HG03521 (cell line): ENCODE measurements at regions not wholly inside any gene's neighbourhood (a gene's known extent, or its start where the extent isn't known, plus 50 kb on each side); places are given as distances from the start of the nearest gene placed in this dataset.
"Not testable (repeated sequence)": the region's sequence is repeated elsewhere in the genome, so short reads cannot be mapped to it uniquely, and the experiment has no call there.

ENCODE experiments used
- ATAC-seq: cut with Tn5 transposase; IDR thresholded peaks from one replicate; pipeline ENCODE4 v1.9.1; 2021; ENCODE audit warnings: mild to moderate bottlenecking, moderate library complexity; ENCODE audit not compliant: unreplicated experiment

DNA sequence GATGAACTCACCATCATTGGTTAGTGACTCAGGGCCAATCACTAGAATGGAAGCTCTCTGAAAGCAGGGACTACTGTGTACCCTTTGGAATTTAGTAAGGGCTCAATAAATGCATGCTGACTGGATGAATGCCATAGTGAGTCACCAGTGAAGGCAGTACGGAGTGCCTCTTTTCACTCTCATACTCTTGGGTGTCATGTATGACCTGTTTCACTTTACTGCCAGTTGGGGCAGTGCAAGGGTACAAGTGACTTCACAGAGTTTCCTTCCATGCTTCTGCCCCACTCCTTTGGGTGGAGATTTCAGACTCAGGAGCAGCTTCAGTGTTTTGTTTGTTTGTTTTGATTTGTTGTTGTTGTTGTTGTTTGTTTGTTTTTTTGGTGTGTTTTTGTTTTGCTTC is 57.7 kb downstream of the SOX3 start:
- no peak for ATAC-seq

- ATAC-seq = no peak
These were observed 64.0 kb downstream of the SOX3 start for GRCh38 chrX:140440876-140441275.

- ATAC-seq = no peak
These were observed 65.4 kb downstream of the SOX3 start for GRCh38 chrX:140439476-140439875.

- no peak for ATAC-seq
These were observed 70.5 kb downstream of the SOX3 start for GRCh38 chrX:140434347-140434746.

GRCh38 chrX:140433582-140433981 is 71.3 kb downstream of the SOX3 start:
- ATAC-seq = no peak

GRCh38 chrX:140432346-140433175 is 72.3 kb downstream of the SOX3 start:
- no peak for ATAC-seq

GRCh38 chrX:140431521-140431920 is 73.3 kb downstream of the SOX3 start:
- no peak for ATAC-seq

DNA sequence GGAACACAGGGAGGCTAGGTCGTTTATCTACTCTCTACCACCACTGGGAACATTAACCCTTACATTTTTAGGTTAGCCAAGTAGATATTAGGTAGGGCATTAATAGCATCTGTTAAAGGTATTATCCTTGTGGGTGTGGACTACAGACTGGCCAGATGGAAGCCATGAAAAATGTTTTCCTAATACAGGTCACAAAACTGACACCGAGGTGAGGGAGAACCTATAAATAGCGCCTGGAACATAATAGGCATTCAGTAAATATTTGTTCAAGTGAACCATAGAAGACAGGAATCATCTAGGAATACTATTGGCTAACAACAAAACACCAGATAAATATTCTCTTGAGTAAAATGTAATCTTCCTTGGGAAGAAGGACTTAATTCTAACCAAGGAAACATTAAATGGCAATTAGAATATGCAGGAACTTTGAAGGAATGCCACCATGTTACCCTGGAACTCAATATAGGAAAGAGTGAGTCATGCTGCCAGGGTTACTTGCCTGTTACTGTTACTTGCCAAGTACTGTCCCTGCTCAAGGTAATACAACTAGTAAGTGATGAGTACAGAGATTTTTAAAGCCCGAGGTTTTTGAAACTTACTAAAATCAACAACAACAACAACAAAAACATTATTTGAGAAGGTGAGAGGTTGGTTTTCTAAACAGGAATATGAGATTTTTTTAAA is 79.0 kb downstream of the SOX3 start:
- no peak for ATAC-seq

DNA sequence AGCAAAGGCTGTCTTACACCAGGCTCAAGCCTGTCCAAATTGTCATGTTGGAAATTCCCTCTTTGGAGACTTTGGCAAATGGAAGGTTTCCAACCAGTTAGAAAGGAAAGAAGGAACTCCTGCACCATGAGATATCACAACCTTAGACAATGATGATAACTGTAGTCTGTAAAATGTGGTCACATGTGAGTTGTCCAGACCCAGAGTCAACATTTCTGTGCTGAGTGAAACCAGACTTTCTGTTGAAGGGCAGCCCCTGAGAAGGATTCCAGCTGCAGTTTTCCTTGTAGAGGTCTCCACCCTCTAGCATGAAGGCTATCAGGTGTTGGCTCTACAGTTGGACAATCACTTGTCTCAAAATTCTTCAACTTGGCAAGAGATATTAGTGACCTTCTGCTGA is 82.4 kb downstream of the SOX3 start:
- ATAC-seq = no peak

- ATAC-seq = not testable (repeated sequence)
These were observed 102.7 kb downstream of the SOX3 start for GRCh38 chrX:140402131-140402530.

- ATAC-seq = not testable (repeated sequence)
These were observed 108.5 kb downstream of the SOX3 start for GRCh38 chrX:140396326-140396725.

DNA sequence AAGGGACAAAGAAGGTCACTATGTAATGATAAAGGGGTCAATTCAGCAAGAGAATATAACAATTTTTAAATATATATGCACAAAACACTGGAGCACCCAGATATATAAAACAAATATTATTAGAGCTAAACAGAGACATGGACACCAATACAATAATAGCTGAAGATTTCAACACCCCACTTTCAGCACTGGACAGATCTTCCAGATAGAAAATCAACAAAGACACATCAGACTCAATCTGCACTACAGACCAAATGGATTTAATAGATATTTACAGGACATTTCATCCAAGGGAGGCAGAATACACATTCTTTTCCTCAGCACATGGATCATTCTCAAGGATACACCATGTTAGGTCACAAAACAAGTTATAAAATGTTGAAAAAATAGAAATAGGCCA is 111.4 kb downstream of the SOX3 start:
- ATAC-seq = no peak

GRCh38 chrX:140391313-140391712 is 113.6 kb downstream of the SOX3 start:
- no peak for ATAC-seq

- ATAC-seq = no peak
These were observed 115.5 kb downstream of the SOX3 start for GRCh38 chrX:140389331-140389730.

DNA sequence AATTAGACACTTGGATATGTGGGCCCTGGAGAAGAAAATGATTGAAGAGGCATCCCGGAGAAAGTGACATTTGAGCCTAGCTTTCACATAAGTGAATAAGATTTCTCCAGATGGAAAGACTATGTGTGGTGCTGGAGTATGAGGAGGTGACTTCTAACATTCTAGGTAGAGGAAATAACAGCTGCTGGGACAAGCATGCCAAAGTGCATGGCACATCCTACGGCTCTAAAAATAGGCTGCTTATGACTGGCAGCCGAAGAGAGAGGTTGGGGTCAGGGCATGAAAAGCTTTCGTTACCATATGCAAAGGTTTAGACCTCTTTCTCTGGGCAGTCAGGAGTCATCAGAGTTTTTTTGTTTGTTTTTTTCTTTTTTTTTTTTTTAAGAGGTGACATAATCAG is 142.0 kb downstream of the SOX3 start:
- no peak for ATAC-seq

GRCh38 chrX:140360924-140361323 is 143.9 kb downstream of the SOX3 start:
- no peak for ATAC-seq

- ATAC-seq = no peak
These were observed 144.6 kb downstream of the SOX3 start for GRCh38 chrX:140360284-140360683.

- no peak for ATAC-seq
These were observed 148.9 kb downstream of the SOX3 start for GRCh38 chrX:140355922-140356321.

DNA sequence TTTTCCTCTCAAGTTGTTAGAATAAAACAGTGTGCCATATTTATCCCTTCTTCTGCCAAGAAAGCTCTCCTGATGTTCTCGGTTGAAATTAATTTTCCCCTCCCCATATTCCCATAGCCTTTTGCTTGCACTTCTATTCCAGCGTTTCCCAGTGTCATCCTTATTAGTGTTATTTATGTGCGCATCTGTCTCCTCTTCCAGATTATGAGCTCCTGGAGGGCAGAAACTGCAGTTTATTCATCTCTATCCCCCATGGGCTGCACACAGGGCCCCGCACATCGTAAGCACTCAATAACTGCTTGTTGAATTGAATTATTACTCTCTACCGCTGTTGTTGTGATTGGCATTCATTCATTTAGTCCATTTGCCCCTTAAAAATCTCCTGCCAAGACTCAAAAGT is 149.4 kb downstream of the SOX3 start:
- ATAC-seq = no peak

DNA sequence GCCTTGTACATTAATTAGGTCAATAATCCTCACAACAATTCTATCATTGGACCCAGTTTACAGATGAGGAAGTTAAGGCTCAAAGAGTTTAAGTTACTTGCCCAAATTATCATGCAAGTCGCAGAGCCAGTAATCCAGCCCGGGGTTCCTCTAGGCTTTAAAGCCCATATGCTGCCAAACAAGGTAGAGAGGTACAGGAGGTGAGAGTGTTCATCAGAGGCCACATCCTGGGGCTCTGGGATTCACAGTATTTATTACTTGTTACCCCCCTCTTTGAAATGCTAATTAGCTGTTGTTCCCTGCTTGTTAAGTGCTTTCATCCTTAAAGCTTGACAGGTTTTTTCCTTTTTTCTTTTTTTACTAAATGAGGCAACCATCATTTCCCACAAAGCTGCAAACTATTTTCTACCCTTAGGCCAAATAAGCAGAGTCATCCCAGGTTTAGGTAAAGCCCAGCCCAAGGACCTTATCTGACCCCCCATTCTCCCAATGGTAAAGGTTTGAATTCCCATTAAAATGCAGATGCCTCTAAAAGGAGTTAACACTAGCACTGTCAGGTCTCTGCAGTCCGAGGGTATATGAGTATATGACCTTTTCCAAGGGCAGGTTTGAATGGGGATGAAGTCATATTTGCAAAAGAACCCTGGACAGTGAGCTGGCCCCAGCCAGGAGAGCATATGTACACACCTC is 150.3 kb downstream of the SOX3 start:
- no peak for ATAC-seq

GRCh38 chrX:140346729-140347128 is 158.1 kb downstream of the SOX3 start:
- no peak for ATAC-seq
